Activated CD8-positive, alpha-beta memory T cell treated with anti-CD3 and anti-CD28 coated beads for 36 hours (primary cell): ENCODE measurements at regions not wholly inside any gene's neighbourhood (a gene's known extent, or its start where the extent isn't known, plus 50 kb on each side); places are given as distances from the start of the nearest gene placed in this dataset.
"Not testable (repeated sequence)": the region's sequence is repeated elsewhere in the genome, so short reads cannot be mapped to it uniquely, and the experiment has no call there.

Experiments used
- CTCF ChIA-PET: fragments of 350-600 bp; sonication (Branson Sonifier 250); formaldehyde crosslinking; loops from one replicate; lab custom pipeline; 2021; ENCODE audit warnings: antibody characterized with exemption; lab: Charles Lee
- POLR2A ChIA-PET: fragments of 350-600 bp; sonication (Branson Sonifier 250); formaldehyde crosslinking; loops from one replicate; lab custom pipeline; 2021; ENCODE audit warnings: antibody characterized with exemption; lab: Charles Lee

- CTCF ChIA-PET: no interaction called here
- POLR2A ChIA-PET: no interaction called here
These were observed 70.7 kb downstream of the CETN3 start for GRCh38 chr5:90338712-90339372.

DNA sequence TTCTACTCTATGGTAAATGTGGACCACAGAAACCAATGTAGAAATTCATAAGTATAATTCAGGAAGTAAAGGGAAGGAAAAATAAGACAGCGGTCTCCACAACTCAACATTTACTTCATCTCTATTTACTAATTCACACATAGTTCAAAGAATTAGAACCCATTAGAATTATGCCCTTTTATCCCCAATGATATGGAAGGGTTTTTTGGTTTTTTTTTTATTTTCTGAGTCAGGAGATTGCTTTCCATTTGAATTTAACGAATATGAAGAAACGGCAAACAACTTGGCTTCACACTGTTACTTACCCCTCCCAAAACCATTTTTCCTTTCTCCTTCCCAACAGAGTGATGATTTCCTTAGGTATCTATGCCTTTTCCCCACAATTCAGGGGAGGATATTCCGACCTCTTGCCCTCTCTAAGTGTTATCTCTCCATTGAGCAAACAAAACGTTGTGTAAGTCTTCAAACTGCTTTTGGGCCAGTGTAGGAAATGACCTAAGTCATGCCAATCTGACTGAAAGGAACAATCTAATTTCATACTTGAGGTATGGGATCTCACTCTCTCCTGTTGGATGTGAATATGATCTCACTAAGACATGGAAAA is 72.0 kb downstream of the CETN3 start:
- ChIA-PET POLR2A (no interaction called here), CTCF (no interaction called here)

DNA sequence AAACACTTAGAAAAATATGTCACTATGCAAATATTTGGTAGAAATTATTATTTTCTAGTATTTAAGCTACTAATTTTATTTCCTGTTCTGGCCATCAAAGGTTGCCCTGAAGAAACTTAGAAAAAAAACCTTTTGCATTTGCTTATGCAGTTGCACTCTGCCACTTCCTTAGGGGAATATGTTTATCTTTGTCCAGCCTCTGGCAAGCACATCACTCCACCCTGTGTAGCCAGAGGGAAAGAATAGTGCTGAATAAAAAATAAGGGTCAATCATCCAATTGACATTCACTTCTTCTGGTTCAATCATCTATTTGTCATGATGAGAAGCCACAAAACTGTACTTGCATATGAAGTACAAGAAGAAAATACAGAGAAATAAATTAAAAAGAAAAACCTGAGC is 72.8 kb downstream of the CETN3 start:
- ChIA-PET CTCF (no interaction called here), POLR2A (no interaction called here)

GRCh38 chr5:90334741-90335140 is 74.8 kb downstream of the CETN3 start:
- CTCF ChIA-PET: no interaction called here
- POLR2A ChIA-PET: no interaction called here

DNA sequence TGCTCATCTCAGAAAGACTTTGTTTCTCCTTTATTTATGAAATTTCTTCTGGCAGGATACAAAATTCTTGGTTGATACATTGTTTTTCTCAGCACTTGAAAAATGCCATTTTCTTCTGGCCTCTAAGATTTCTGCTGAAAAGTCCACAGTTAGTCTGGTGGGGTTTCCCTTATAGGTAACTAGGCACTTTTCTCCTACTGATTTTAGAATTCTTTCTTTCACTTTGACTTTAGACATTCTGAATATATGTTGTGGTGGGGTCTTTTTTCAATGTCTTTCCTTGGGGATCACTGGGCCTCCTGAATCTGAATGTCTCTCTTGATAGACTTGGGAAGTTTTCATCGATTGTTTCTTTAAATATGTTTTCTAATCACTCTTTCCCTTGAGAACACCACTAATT is 79.6 kb downstream of the CETN3 start:
- CTCF ChIA-PET: no interaction called here
- POLR2A ChIA-PET: no interaction called here

GRCh38 chr5:90326995-90327394 is 82.6 kb downstream of the CETN3 start:
- ChIA-PET POLR2A (no interaction called here), CTCF (no interaction called here)

- ChIA-PET POLR2A (no interaction called here), CTCF (no interaction called here)
These were observed 84.5 kb downstream of the CETN3 start for GRCh38 chr5:90325093-90325492.

DNA sequence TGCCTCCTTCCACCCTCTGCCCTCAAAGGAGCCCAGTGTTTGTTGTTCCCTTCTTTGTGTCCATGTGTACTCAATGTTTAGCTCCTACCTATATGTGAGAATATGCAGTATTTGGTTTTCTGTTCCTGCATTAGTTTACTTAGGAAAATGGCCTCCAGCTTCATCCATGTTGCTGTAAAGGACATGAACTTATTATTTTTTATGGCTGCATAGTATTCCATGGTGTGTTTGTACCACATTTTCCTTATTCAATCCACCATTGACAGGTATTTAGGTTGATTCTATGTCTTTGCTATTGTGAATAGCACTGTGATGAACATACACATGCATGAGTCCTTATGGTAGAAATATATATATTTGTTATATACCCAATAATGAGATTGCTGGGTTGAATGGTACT is 89.2 kb downstream of the CETN3 start:
- CTCF ChIA-PET, POLR2A ChIA-PET: not testable (repeated sequence)

DNA sequence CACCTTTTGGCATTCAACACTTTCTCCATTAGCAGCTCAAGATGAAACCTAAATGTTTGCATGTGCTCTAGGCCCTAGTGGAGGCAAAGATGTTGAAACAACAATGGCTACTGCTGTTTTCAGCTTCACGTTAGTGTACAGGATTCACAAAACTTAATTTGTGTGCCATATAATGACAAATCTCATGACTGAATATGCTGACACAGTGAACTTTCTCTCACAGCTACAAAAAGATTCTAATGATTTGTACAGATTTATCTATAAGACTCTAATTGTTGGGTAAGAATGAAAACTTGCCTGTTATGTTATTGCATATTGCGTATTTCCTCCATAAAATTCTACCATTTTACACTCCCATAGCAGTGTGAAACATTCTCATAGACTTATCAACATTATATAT is 97.5 kb downstream of the CETN3 start:
- ChIA-PET CTCF (no interaction called here), POLR2A (no interaction called here)

DNA sequence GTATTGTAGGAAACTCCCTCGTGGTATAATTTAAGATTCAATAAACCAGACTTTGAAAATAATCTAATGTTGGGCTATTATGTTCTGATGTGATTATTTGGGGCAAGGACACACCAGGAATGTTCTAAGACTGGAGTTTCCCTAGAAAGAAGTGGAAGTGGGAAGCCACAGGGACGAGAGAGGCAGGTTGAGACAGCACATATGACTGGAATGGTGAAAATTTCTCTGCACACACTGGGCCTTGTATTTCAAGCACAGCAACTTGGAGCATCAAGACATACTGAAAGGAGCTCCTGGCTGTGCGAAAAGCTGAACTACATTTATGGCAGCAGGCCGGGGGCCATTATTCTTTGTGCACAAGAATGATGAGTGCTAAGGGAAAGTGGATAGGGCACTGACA is 98.2 kb downstream of the CETN3 start:
- POLR2A ChIA-PET: no interaction called here

DNA sequence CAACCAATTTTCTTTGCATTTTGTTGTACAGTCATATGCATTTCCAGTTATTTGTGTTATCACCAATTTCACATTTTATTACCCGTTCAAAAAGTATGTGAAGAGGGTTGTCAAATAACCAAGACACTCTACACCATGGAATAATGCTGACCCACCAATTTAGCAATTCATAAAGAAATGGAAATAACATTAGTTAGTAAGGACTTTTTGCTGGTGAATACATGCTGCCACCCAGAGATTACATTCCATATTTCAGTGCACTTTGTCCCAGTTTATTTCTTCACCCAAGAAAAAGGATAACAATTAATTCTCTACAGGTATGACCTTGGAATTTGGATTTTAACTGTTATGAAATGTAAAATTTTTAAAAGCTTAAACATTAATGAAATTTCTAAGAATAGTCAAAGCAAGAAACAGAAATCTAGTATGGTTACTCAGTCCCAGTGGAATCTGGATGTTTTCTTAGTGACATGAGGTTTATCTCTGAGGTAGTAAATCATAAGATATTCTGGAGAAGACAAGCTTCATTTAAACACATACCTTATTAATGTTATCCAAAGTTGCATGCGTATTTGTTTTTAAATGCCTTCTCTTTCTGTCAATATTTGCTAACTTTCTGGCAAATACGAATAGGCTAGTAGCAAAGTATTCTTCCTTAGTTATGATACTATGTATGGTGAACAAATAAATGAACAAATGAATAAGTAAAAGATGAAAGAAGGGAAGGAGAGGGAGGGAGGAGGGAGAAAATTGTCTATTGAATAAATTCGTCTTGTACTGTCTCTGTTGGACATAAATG is 100.6 kb downstream of the CETN3 start:
- CTCF ChIA-PET: no interaction called here
- POLR2A ChIA-PET: no interaction called here

More for the DNA sequence above, 98.2 kb downstream of the CETN3 start:
- CTCF ChIA-PET: no interaction called here

GRCh38 chr5:90307782-90308181 is 101.8 kb downstream of the CETN3 start:
- CTCF ChIA-PET: no interaction called here
- POLR2A ChIA-PET: no interaction called here

- ChIA-PET CTCF (interaction anchor here (0.7 kb wide), 1 partner anchor 1114 kb away, joined by 3 read pairs; no protein-coding TSS in a partner anchor), POLR2A (no interaction called here)
These were observed 102.2 kb downstream of the CETN3 start for GRCh38 chr5:90307322-90307721.

GRCh38 chr5:90306613-90307012 is 102.9 kb downstream of the CETN3 start:
- CTCF ChIA-PET: interaction anchor here (0.7 kb wide), 1 partner anchor 1113 kb away, joined by 3 read pairs; no protein-coding TSS in a partner anchor
- POLR2A ChIA-PET: no interaction called here

DNA sequence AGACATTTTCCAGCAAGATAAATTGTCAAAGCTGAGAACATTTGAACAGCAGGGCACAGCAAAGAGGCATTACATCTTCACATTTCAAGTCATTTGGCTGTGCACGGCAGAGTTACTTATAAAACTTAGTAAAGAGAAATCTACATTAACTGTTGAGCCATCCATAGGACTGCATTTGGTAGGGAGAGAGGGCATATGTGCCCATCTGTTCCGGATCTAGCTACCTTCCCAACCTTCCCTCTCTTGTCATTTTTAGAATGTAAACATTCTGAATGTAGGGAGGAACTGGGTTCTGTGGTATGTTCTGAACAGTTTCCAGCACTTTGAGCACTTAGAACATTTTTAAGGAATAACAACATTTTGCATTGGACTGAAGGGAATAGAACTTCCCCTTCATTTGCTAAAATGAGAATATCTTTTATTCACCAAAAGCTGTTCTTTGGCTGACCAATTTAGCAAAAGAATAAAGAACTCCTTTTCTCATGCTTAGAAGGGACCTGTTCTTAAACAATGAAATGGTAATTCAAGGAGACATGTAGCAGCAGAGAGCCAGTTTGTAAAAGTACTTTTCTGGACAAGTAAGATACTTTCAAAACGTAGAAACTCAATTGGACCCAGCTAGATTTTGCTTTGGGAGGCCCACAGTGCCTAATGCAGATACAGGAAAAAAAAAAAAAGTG is 104.4 kb downstream of the CETN3 start:
- CTCF ChIA-PET: no interaction called here
- POLR2A ChIA-PET: no interaction called here

DNA sequence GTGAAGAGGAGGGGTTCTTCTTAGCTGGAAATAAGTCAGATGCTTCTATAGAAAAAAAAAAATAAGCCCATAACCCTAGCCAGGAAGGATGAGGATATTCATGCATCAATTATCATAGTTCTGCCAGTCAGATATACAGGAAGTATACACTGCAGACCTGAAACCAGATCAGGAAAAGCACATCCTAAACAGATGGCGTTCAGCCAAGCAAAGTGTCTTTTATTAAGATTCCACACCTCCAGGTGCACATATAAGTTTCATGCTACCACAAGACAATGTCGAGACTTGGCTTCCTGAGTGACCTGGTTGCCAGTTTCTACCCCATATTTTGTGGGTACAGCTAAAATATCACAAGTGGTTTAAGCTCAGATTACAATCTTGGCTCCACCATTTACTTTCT is 108.3 kb downstream of the CETN3 start:
- ChIA-PET POLR2A (no interaction called here), CTCF (no interaction called here)

DNA sequence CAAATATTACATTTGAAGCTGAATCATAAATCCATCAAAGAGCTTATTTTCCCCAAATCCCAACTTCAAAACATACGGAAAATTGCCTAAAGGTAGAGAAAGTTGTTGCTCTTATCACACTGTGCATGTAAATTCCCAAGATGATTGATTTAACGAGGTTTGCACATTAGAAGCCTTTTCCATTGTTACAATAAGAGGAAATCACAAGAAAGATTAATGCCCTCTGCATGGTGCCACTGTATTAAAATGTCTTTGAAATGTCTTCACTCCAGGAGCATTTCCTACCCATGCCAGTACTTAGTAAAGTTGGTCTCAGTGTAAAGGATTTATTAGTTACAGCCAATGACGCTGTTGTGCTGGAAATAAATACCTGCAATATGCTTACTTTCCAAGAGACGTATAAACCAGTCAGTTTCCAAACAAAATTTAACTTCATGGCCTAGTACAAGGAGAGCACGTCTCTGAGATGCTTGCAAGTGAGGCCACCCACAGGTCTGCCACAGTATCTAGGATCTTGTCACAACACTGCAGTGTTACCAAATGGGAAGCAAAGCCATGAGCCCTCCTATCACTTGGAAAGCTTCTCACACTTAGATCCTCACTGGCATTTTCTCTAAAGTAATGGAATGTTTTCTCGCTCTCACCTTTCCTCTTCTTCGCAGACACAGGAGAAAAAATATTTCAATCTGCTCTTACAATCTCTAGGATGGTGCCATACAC is 112.4 kb downstream of the CETN3 start:
- CTCF ChIA-PET: no interaction called here
- POLR2A ChIA-PET: no interaction called here

- CTCF ChIA-PET: no interaction called here
- POLR2A ChIA-PET: no interaction called here
These were observed 115.0 kb downstream of the CETN3 start for GRCh38 chr5:90294604-90295003.

GRCh38 chr5:90293931-90294330 is 115.6 kb downstream of the CETN3 start:
- POLR2A ChIA-PET: no interaction called here
- CTCF ChIA-PET: no interaction called here

DNA sequence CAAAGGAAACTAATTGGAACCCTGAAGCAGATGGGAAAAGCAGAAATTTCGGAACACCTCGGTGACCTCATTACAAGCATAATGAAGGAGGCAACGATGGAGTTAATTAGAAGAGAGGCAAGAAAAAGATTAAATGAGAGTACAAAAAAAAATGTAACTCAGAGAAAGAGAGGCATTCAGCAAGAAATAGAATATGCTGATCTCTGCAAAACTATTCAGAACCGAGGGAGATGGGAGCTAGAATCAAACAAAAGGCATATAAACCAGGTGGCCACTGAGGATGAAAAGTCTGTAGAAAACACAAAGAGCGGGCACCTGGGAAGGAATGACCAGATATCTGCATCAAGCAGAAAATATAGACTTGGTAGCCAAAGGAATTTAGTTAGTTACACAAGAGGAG is 118.9 kb downstream of the CETN3 start:
- POLR2A ChIA-PET: no interaction called here

More for the DNA sequence above, 118.9 kb downstream of the CETN3 start:
- CTCF ChIA-PET: no interaction called here
